OCI-LY3 (cell line): ENCODE measurements at regions not wholly inside any gene's neighbourhood (a gene's known extent, or its start where the extent isn't known, plus 50 kb on each side); places are given as distances from the start of the nearest gene placed in this dataset.

Source experiments
- H2AFZ ChIP-seq: fragments of 200-600, 300-600 bp; shearing (Covaris generic); 2 replicates; pipeline ENCODE4 v1.6.0; 2014; ENCODE audit warnings: antibody characterized with exemption, low read depth, low read length
- H3K27ac ChIP-seq: fragments of 200-600, 300-600 bp; sonication (generic); 2 replicates; pipeline ENCODE4 v1.5.1; 2014; ENCODE audit warnings: mild to moderate bottlenecking, low read length, moderate library complexity, mixed read lengths
- H3K27me3 ChIP-seq: fragments of 200-600, 300-600 bp; sonication (generic); 2 replicates; pipeline ENCODE4 v1.6.1; 2014; ENCODE audit warnings: low read depth, low read length, mixed read lengths
- H3K36me3 ChIP-seq: fragments of 200-600, 300-600 bp; sonication (generic); replicated peaks from 2 replicates; pipeline ENCODE3; 2014; ENCODE audit warnings: low read depth, low read length, mixed read lengths
- H3K4me1 ChIP-seq: fragments of 300-600, 200-600 bp; sonication (generic); 2 replicates; pipeline ENCODE4 v1.6.1; 2014; ENCODE audit warnings: low read length, mixed read lengths
- H3K4me2 ChIP-seq: fragments of 200-600, 300-600 bp; sonication (generic); 2 replicates; pipeline ENCODE4 v1.6.1; 2014; ENCODE audit warnings: low read length, mixed read lengths
- H3K4me3 ChIP-seq: fragments of 300-600, 200-600 bp; sonication (generic); 2 replicates; pipeline ENCODE4 v1.5.1; 2014; ENCODE audit warnings: antibody characterized with exemption, mild to moderate bottlenecking, low read length, moderate library complexity
- H3K79me2 ChIP-seq: fragments of 300-600, 200-600 bp; shearing (Covaris generic); 2 replicates; pipeline ENCODE4 v1.6.1; 2014; ENCODE audit warnings: mild to moderate bottlenecking, low read length, mixed read lengths
- H3K9ac ChIP-seq: fragments of 300-600, 200-600 bp; shearing (Covaris generic); 2 replicates; pipeline ENCODE4 v1.6.0; 2014; ENCODE audit warnings: mild to moderate bottlenecking, low read length, moderate library complexity
- H3K9me3 ChIP-seq: fragments of 200-600, 300-600 bp; shearing (Covaris generic); 2 replicates; pipeline ENCODE4 v1.6.1; 2014; ENCODE audit warnings: low read length, mixed read lengths; ENCODE audit not compliant: insufficient read depth
- H4K20me1 ChIP-seq: fragments of 200-600, 300-600 bp; sonication (generic); 2 replicates; pipeline ENCODE4 v1.6.1; 2016; ENCODE audit warnings: low read length, mixed read lengths; ENCODE audit not compliant: insufficient read depth
- CTCF ChIP-seq: fragments of 200-600, 300-600 bp; sonication (generic); IDR thresholded peaks from 2 replicates; pipeline ENCODE4 v1.5.1; 2014; ENCODE audit warnings: antibody characterized with exemption, low read length, low read depth
- EZH2phosphoT487 ChIP-seq: fragments of 200-600 bp; shearing (Covaris generic); IDR thresholded peaks from 2 replicates; pipeline ENCODE4 v1.6.1; 2018; ENCODE audit warnings: antibody characterized with exemption, mixed run types, low read depth

DNA sequence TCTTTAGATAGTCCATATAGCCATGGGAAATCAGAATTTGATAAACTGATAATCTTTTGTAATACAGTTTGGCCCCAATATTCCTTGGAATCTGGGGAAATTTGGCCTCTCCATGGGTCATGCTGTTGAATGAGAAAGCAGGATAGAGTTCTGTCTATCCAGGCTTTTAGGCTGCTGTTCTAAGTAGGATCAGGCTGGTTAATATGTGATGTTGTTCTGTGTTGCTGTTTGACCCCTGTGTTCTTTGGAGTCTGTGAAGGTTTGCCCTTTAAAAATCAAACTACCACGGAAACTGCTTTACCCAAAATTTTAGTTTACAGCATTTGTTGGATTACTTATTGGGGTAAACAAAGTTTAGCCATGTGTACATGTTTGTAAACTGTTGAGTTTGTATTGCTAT is 114.5 kb downstream of the ZNF330 start:
- H3K27ac ChIP-seq = no peak overlapping the region
- no peaks in the 10 kb centered on the region for H3K36me3 ChIP-seq
- no peak overlapping the region for H3K4me3 ChIP-seq
- H3K4me1 ChIP-seq = no peaks in the 10 kb centered on the region
- H3K79me2 ChIP-seq = no peaks in the 10 kb centered on the region
- no peak overlapping the region for H3K9ac ChIP-seq
- H3K4me2 ChIP-seq = no peak overlapping the region
- no peaks in the 10 kb centered on the region for H3K27me3 ChIP-seq
- TF ChIP-seq CTCF = no peak
- H2AFZ ChIP-seq = no peak overlapping the region
- no peaks in the 10 kb centered on the region for H4K20me1 ChIP-seq
- no peaks in the 10 kb centered on the region for H3K9me3 ChIP-seq

DNA sequence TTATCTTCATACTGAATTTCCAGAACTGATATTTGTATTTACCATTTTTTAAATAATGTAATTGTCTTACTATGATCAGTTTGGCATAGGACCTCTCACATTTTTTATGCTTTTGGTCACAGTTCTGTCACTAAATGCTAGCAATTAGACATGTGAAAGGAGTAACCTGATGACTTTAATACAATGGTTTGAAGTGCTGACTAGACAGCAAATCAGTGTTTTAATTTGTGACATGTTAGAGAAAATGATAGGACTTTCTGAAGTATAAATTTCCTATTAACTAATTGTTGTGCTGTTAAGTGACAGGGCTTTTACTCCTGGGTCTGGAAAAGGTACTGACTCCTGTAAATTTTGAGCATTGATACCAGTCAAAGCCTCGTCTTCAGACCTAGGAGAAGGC is 117.5 kb downstream of the ZNF330 start:
- Histone ChIP-seq H3K27me3 (no peaks in the 10 kb centered on the region), H3K79me2 (no peaks in the 10 kb centered on the region), H3K4me2 (no peak overlapping the region), H3K36me3 (no peaks in the 10 kb centered on the region), H3K4me1 (no peaks in the 10 kb centered on the region), H2AFZ (no peak overlapping the region), H4K20me1 (no peaks in the 10 kb centered on the region), H3K9ac (no peak overlapping the region), H3K4me3 (no peak overlapping the region), H3K27ac (no peak overlapping the region), H3K9me3 (no peaks in the 10 kb centered on the region)
- TF ChIP-seq EZH2phosphoT487 (no peak), CTCF (no peak)

- TF ChIP-seq EZH2phosphoT487 = no peak
- no peak for TF ChIP-seq CTCF
- H3K4me2 ChIP-seq = no peak overlapping the region
- H3K9ac ChIP-seq = no peak overlapping the region
- no peaks in the 10 kb centered on the region for H3K9me3 ChIP-seq
- H2AFZ ChIP-seq = no peak overlapping the region
- no peaks in the 10 kb centered on the region for H3K27me3 ChIP-seq
- H3K27ac ChIP-seq = no peak overlapping the region
- H3K4me3 ChIP-seq = no peak overlapping the region
- H4K20me1 ChIP-seq = no peaks in the 10 kb centered on the region
- no peaks in the 10 kb centered on the region for H3K36me3 ChIP-seq
- no peaks in the 10 kb centered on the region for H3K4me1 ChIP-seq
- H3K79me2 ChIP-seq = no peaks in the 10 kb centered on the region
Observed at GRCh38 chr4:141339391-141339790, 118.7 kb downstream of the ZNF330 start.

DNA sequence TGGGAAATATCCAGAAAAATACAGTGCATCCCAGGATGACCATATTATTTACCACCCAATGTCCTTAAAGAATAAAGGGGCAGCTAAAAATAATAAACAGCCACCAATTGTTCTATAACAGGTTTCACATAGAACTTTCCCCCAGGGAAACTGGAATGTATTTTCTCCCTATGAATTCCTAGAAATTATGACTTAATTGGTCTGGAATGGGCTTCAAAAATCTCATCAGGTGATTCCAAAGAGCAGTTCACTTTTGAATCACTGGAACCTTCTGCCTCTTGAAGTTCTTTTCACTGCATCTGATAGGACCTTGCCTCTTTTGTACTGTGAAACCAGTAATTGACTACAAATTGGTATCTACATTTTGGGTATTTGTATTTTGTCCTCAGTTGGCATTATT is 119.3 kb downstream of the ZNF330 start:
- Histone ChIP-seq H3K27me3 (no peaks in the 10 kb centered on the region), H3K27ac (no peak overlapping the region), H3K4me1 (no peaks in the 10 kb centered on the region), H4K20me1 (no peaks in the 10 kb centered on the region), H3K36me3 (no peaks in the 10 kb centered on the region), H3K9me3 (no peaks in the 10 kb centered on the region), H2AFZ (no peak overlapping the region), H3K4me3 (no peak overlapping the region), H3K79me2 (no peaks in the 10 kb centered on the region), H3K4me2 (no peak overlapping the region), H3K9ac (no peak overlapping the region)
- TF ChIP-seq CTCF = no peak
- no peak for TF ChIP-seq EZH2phosphoT487
